ENCODE measurements at regions not wholly inside any gene's neighbourhood (a gene's known extent, or its start where the extent isn't known, plus 50 kb on each side); places are given as distances from the start of the nearest gene placed in this dataset.

GRCh38 chr3:78178740-78179363 is 1139.0 kb downstream of the ROBO2 start:
- no peak for TF ChIP-seq POLR2A (IDR thresholded peaks at IDR 0.05; ENCODE audit: low read depth, low read length)
- TF ChIP-seq CTCF (IDR thresholded peaks at IDR 0.05; ENCODE audit: extremely low read depth in 1 of 2, insufficient read depth in 1 of 2, low read depth in 1 of 2, low read length in 2 of 2) = no peak
- no peak for TF ChIP-seq POLR2AphosphoS5 (IDR thresholded peaks at IDR 0.05; ENCODE audit: insufficient read depth, low read depth, low read length)
- no peak for TF ChIP-seq MAX (IDR thresholded peaks at IDR 0.05; ENCODE audit: insufficient read depth, insufficient read length)
- no peak for TF ChIP-seq EZH2 (IDR thresholded peaks at IDR 0.05; ENCODE audit: borderline replicate concordance, low read depth, low read length, severe bottlenecking)
- TF ChIP-seq JUN (IDR thresholded peaks at IDR 0.05; ENCODE audit: borderline replicate concordance, insufficient read depth, insufficient read length, low read depth) = no peak
- TF ChIP-seq MYC (IDR thresholded peaks at IDR 0.05; ENCODE audit: low read depth, low read length) = no peak
- TF ChIP-seq FOS (IDR thresholded peaks at IDR 0.05; ENCODE audit: borderline replicate concordance, insufficient read depth, low read length) = no peak
- no peak for TF ChIP-seq GATA2 (IDR thresholded peaks at IDR 0.05; ENCODE audit: insufficient read depth, insufficient read length, low read depth, low read length)

All from endothelial cell of umbilical vein (primary cell).